AG09319 (cell line): ENCODE measurements at regions not wholly inside any gene's neighbourhood (a gene's known extent, or its start where the extent isn't known, plus 50 kb on each side); places are given as distances from the start of the nearest gene placed in this dataset.
"Not testable (repeated sequence)": the region's sequence is repeated elsewhere in the genome, so short reads cannot be mapped to it uniquely, and the experiment has no call there.

Source experiments
- DNase-seq: peaks from one replicate; pipeline ENCODE4 v3.0.0-alpha.2; 2010; ENCODE audit warnings: low read depth; ENCODE audit errors: extremely low read depth
- CTCF ChIP-seq: IDR thresholded peaks from 2 replicates; pipeline ENCODE4 v1.5.1; 2011; ENCODE audit warnings: low read depth, mild to moderate bottlenecking, inconsistent platforms, low read length, moderate library complexity

- TF ChIP-seq CTCF = no peak
- no peak for DNase-seq
Measured at GRCh38 chr10:125258676-125259075, 98.3 kb upstream of the CTBP2 start.

GRCh38 chr10:125257521-125258108 lies 97.3 kb upstream of the CTBP2 start:
- no peak for DNase-seq
- TF ChIP-seq CTCF = no peak

- no peak for DNase-seq
- no peak for TF ChIP-seq CTCF
Measured at GRCh38 chr10:125256026-125256425, 95.7 kb upstream of the CTBP2 start.

- no peak for DNase-seq
- TF ChIP-seq CTCF = no peak
Measured at GRCh38 chr10:125252937-125253336, 92.6 kb upstream of the CTBP2 start.

GRCh38 chr10:125250834-125251233 lies 90.5 kb upstream of the CTBP2 start:
- DNase-seq = not testable (repeated sequence)

GRCh38 chr10:125249948-125250347 lies 89.6 kb upstream of the CTBP2 start:
- no peak for DNase-seq
- no peak for TF ChIP-seq CTCF

GRCh38 chr10:125248489-125248888 lies 88.1 kb upstream of the CTBP2 start:
- TF ChIP-seq CTCF = no peak
- DNase-seq = no peak

- TF ChIP-seq CTCF = no peak
- no peak for DNase-seq
Measured at GRCh38 chr10:125247576-125247975, 87.2 kb upstream of the CTBP2 start.
